D721Med (cell line): ENCODE measurements at regions not wholly inside any gene's neighbourhood (a gene's known extent, or its start where the extent isn't known, plus 50 kb on each side); places are given as distances from the start of the nearest gene placed in this dataset.

ENCODE experiments used
- DNase-seq: peaks from one replicate; pipeline ENCODE4 v3.0.0; 2011; ENCODE audit warnings: low spot score; ENCODE audit not compliant: insufficient read length
- FAIRE-seq: peaks from 2 replicates; lab custom pipeline; 2011; peaks lifted over from hg19 to GRCh38; lab: Jason Lieb, UNC
- CTCF ChIP-seq: IDR thresholded peaks from 2 replicates; pipeline ENCODE4 v1.5.1; 2012; ENCODE audit warnings: mild to moderate bottlenecking, control low read depth; ENCODE audit not compliant: insufficient read depth; ENCODE audit errors: missing control alignments

- no peak for FAIRE-seq
These were observed 199.6 kb downstream of the MYCN start for GRCh38 chr2:16139663-16140615.

DNA sequence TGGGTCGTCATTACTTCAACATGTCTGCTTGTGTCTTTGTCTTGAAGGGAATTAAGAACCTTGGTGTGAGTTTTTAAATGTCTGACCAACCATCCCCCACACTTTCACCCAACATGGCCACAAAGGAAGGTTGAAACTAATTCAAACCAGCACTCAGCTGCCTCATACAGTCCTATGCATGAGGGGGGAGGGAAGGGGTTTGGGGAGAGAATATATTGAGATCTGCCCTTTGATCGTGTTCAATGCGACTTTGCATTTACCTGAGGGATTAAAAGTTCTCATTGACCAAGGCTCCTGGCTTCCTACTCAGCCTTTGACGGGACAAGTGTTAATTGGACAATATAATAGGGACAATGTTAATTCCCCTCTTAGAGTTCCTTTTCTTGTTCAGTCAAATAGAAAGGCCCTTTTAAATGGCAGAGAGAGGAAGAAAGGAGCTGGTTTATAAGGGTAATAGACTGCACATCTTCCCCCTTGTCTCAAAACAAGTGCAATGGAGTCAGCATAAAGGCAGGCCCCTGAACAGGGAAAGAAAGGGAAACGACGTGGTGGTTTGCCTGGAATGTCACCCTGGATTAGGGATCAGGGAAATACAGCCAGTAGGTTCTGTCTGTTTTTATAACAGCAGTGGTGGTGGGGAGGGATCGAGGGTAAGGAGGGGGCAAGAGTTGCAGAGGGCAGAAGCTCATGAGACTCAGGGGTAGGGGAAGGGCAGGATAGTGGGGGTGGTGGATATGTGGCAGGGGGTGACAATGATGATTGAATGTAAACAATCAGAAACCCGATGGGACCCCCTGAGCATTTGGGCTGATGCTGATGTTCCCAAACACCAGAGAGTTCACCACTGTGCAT is 198.7 kb downstream of the MYCN start:
- FAIRE-seq: no peak
- DNase-seq: no peak
- no peak for TF ChIP-seq CTCF

More at GRCh38 chr2:16139663-16140615, 199.6 kb downstream of the MYCN start:
- DNase-seq: no peak
- TF ChIP-seq CTCF: no peak

GRCh38 chr2:16137080-16137755 is 196.9 kb downstream of the MYCN start:
- FAIRE-seq: no peak
- DNase-seq: no peak
- TF ChIP-seq CTCF: no peak

DNA sequence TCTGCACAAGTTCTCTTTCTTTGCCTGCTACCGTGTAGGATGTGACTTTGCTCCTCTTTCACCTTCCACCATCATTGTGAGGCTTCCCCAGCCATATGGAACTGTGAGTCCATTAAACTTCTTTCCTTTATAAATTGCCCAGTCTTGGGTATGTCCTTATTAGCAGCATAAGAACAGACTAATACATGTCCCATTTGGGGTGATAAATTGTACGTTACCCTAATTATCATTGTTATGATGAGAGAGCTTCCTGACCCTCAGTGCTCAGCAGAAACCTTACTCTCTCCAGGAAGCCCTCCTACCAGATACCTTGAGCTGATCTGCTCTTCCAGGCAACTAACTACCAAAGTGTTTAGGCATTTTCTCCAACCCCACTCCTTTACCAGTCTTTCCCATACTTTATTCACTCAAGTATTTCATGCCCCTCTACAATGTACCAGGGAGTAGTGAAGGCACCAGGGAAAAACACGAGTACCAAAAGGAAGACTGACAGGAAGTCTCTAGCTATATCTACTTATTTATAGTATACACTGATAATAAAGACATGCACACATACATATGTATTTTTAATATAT is 196.2 kb downstream of the MYCN start:
- DNase-seq: no peak
- FAIRE-seq: no peak
- no peak for TF ChIP-seq CTCF

- no peak for DNase-seq
- no peak for FAIRE-seq
- TF ChIP-seq CTCF: no peak
These were observed 195.6 kb downstream of the MYCN start for GRCh38 chr2:16135913-16136310.

DNA sequence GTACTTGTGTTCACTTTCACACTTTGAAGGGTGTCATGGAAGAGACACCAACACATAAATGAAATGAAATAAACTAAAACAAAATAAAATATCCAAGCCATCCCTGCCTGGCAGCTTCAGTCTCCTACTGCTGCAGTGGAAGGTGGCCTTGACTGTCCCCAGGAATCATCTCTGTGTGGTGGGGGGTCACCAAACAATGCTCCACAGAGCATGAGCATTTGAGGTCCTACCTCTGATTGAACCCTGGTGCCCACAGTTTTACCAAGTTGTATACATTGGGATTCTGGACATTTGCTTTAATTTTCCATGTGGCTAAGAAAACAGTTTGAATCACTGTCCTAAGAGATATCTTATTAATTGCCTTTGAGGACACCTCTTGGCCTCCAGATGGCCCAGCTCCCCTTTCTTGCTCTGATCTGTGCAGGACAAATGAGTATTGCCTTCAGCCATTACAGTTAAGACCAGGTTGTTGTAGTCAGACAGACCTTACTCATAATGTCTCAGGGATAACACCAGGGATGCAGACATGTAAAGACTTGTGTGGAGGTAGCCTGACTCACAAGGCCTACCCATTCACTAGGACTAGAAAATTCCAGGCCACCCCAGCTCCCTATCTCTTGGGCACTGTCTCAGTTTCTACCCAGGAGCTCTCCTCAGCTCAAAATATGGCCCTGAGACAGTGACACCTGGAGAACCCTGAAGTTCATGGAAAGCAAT is 195.0 kb downstream of the MYCN start:
- no peak for DNase-seq
- TF ChIP-seq CTCF: no peak
- FAIRE-seq: no peak
